ENCODE measurements at regions not wholly inside any gene's neighbourhood (a gene's known extent, or its start where the extent isn't known, plus 50 kb on each side); places are given as distances from the start of the nearest gene placed in this dataset.

DNA sequence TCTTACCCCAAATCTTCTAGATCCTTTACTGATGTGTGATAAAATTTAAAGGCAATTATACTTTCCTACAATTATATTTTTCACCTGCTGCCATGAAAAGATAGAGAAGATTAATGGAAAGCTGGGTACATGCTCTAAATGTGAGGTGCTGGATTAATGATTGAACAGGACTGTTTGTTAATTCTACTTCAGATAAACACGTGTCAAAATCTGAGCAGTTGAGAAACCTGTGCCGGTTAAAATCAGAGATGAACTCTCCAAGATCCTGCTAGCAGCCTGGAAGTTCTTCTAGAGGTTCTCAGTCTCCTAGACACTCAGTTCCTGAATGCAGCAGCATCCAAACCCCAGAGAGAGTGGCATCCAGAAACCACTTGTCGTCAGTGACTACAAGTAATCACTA, 69.2 kb downstream of the INHBA start:
- DNase-seq (ENCODE audit: low spot score) = no peak

DNA sequence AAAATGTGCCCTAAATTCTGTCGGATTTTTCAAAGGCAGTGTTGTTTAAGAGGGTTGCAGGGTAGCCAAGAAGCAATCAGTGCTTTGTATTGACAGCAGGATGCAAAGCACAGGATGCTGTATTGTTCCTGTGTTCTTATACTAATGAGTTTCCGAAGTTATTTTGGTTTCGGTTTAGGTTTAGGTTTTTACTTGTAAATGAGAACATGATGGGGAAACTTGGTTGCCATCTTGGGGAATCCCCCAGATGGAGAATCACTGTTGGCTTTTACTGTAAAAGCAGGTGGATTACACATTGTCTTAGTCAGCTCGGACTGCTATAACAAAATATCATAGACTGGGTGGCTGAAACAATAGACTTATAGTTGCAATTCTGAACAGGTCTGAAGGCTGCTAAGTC, 72.1 kb downstream of the INHBA start:
- DNase-seq (ENCODE audit: low spot score) = peak; percentile 2

DNA sequence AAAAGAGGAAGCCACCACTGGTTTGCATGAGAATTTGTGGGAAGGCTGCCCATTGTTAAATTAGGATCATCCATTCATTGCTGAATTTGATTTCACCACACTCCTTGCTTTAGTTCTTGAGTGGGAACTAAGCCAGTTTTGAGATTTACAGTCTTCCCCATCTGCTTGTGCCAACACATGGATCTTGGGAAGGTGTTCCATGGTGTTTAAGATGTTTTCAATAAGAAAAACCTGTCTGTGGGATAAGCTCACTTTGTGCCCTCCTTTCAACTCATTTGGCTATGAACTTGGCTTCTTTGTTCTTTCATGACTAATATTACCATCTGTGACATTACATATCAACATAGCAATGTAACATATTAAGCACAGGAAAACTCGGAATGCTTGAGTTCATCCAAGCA, 73.2 kb downstream of the INHBA start:
- DNase-seq (ENCODE audit: low spot score) = no peak

DNA sequence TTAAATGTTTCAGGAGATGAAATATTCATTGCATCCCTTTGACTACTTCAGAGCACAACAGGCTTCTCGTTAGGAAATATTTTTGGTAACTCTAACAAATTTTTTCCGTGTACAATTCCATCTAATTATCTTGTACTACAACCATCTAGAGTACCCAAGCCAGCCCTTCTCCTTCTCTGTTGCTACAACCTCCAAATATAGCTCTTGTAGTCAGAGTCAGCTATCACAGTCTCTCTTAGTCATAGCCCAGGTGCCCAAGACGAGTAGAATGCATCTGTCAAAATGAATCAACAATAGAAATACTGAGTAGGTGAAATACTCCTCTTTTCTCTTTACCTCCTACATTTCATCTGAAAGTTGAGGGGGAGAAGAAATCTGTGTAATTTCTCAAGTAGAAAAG, 74.0 kb downstream of the INHBA start:
- DNase-seq (ENCODE audit: low spot score) = no peak

DNA sequence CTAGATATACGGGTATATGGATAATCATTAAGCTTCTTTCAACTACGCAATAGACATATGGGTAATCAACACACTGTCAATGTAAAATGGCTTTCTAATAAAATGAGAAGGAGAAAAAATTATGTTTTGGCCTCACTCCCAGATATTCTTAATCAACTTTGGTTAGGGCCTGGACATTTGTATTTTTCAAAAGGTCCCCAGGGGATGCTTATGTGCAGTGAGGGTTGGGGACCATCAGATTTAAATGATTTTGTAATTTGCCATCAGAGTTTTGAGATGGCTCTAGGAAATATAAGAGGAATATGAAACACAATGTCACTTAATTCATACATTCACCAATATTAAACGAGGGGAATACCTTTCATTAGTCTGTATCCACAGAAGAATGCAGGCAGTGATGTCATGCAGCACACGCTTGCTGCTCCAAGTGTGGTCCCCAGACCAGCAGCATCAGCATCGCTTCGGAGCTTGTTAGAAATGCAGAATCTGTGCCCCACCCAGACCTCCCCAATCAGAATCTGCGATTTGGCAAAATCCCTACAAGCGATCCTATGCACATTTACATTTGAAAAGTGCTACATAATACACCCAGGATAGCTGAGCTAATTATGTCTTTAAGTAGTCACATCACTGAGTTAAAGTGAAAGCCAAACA, 75.1 kb downstream of the INHBA start:
- no peak for DNase-seq (ENCODE audit: low spot score)

DNA sequence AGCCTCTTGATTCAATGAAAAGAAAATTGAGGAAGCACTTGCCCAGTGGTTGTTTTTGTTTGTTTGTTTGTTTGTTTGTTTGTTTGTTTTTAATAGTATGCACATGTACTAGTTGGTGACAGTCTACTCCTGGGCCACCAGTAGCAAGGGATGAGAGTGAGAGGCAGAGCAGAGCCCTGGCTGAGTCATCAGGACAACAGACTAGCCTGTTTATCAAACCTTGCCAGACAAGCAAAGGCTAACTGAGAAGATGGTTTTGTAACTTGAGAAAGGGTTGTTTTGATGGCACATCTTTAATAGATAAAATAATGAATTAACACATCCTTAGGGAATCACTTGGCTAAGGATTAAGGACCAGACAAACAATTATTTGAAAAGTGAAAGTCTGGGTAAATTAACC, 78.1 kb downstream of the INHBA start:
- DNase-seq (ENCODE audit: low spot score) = no peak

DNA sequence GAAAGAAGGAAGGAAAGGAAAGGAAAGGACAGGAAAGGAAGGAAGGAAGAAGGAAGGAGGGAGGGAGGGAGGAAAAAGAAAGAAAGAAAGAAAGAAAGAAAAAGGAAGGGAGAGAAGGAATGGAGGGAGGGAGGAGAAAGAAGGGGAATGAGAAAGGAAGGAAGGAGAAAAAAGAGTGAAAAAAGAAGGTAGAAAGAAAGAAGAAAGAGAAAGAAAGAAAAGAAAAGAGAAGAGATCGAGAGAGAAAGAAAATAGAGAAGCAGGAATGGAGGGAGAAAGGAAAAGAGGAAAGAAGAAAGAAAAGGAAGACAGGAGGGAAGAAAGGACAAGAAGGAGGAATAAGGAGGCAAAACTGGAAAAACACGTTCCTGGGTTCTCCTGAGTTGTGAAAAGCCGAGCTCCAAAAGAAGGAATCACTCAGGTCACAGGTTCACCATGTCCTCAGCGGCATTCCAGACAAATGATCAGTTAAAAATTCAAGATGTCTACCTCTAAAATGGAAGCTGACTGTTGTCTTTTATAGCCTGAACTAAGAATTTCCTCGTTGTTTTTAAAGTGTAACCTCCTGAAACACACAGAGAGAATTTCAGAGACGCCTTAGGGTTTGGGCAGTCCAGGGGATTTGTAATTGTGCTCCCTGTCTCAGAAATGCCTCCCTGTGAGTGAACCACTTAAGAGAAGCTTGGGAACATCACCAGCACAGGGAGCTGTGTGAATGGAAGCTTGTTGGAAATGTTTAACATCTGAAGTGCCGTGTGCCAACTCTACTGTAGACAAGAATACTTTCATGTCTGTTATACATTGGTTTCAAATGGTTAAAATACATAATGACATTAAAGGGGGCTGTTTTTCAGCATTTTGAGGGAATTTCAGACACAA, 80.7 kb downstream of the INHBA start:
- DNase-seq (ENCODE audit: low spot score) = no peak

DNA sequence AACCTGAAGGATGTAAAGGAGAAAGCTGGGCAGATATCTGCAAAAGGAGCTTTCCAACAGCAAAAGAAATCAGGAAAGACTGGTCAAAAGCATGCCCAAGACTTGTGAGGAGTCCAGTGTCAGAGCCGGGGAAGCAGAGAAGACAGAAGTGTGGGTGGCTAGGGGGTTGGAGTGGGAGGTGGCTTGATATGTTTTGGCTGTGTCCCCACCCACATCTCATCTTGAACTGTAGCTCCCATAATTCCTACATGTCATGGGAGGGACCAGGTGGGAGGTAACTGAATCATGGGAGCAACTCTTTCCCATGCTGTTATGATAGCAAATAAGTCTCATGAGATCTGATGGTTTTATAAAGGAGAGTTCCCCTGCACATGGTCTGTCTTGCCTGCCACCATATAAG, 84.9 kb downstream of the INHBA start:
- DNase-seq (ENCODE audit: low spot score) = no peak

DNA sequence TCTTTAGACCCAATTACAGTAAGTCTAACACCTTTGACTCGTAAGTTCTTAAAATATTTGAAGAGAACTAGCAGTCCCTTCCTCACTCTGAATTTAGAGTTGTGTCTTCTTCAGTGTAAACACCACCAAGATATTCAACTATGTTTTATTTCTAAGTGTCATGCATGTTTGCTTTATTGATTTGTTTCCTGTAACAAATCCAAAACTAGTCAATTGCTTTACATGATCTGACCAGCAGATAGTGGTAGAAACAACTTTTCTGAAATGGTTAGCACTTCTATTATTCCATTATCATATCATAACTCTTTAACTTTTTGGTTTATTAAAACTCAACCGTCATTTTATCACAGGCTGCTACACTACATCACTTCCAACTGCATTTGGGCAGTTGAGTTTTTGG, 90.1 kb downstream of the INHBA start:
- DNase-seq (ENCODE audit: low spot score) = no peak

DNA sequence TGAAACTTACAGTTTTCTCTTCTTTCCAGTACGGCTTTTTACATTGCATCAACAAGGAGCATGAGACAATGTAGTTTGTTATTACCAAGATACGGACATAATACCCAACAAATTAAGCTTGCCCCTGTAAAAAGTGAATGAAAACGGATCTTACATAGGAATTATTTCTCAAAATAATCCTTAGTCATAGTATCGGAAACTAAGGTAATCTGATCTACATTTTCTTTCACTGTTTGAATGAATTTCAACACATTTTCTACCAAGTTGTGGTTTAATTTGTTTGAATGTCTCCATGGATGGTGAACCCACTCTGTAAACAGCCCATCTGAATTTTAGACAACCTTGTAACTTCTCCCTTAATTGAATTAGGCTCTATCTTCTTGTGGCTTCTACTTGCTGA, 90.5 kb downstream of the INHBA start:
- DNase-seq (ENCODE audit: low spot score) = no peak

DNA sequence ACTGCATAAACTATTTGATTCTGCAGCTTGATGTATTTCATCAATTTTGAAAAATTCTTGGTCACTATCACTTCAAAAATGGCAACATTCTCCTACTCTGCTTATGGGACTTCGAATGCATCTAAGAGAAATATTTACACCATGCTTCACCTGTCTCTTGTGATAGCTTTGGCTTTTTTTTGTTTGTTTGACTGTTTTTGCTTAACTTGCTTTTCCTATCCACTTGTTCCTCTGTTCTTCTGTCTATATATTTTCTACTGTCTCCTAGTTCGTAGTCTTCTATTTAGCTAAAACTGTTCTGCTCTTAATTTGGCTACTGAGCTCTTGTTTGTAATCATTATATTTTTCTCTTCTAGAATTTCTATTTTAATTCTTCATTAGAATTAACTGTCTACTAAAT, 94.4 kb downstream of the INHBA start:
- no peak for DNase-seq (ENCODE audit: low spot score)

DNA sequence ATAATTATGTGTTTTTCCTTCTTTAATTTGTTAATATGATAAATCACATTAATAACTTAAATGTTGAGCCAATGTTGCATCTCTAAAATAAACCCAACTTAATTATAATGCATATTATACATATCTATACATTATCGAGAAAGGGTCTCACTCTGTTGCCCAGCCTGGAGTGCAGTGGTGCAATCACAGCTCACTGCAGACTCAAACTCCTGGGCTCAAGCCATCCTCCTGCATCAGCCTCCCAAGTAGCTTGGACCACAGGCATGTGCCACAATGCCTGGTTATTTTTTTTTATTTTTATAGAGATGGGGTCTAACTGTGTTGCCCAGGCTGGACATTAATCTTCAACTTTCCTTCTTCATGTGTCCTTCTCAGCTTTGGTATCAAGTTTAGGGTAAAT, 98.9 kb downstream of the INHBA start:
- DNase-seq (ENCODE audit: low spot score) = no peak

DNA sequence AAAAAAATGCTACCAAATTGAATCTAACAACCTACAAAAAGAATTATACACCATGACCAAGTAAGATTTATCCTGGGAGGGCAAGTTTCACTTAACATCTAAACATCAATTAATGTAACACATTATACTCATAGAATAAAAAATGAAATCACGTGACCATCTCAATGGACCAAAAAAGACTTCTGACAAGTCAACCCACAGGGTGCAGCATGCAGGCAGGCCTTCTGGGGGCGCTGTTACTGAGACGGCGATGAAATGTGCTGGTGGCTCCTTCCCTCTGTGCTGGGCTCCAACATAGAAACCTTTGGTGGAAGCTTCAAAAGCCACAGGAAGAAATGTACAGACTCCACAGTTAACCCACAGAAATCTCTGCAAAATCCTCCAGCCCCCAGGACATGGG, 103.1 kb downstream of the INHBA start:
- DNase-seq (ENCODE audit: low spot score) = no peak

DNA sequence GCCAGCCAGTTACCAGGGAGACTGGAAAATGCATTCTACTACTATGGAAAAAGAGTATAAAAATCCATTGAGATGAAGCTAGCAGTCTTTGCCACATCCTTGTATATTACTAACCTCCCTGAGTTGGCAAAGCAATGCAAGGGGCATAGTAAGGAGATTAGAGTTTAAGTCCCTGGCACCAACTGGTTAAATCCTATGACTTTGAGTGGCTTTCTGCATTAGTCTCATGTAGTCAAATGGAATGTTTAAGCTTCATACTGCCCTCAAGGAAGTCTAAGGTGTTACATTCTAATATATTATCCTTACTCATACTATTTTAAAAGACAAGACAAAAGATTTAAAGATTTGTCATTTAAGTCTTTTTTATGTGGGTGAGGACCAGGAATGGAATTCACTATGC, 110.1 kb downstream of the INHBA start:
- no peak for DNase-seq (ENCODE audit: low spot score)

DNA sequence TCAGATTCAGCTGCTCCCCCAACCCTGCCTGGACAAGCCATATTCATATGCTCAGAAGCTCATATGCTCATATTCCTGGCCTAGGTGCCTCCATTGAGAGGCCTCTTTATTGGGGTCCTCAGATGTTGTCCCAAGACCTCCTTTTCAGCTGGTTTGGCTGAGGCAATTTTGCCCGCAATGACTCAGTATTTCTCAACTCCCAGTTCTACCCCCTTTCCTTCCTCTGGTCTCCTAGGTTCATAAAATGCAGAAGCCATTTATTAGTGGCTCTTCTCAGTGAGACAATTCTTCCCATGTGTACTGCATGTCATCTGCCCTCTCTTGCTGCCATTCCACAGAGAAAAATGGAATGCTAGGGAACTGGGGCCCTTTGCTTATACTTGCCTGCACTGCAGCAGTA, 110.7 kb downstream of the INHBA start:
- no peak for DNase-seq (ENCODE audit: low spot score)

DNA sequence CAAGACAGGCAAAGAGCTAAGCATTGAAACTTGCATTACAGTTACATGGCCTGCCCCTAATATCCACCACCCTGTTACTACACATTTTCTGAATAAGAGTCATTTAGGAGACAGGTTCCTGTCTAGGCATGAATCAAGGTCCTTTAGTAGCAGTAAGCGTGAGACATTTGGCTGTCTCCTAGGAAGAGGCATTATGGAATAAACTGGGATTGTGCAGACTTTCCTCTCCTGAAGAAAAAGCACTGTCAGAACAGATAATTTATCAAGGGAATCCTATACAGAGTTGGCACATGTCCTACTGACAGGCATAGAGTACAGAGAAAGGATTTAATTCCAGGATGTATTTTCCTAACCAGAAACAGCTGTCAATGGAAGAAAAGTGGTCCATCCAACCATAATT, 111.9 kb downstream of the INHBA start:
- no peak for DNase-seq (ENCODE audit: low spot score)

DNA sequence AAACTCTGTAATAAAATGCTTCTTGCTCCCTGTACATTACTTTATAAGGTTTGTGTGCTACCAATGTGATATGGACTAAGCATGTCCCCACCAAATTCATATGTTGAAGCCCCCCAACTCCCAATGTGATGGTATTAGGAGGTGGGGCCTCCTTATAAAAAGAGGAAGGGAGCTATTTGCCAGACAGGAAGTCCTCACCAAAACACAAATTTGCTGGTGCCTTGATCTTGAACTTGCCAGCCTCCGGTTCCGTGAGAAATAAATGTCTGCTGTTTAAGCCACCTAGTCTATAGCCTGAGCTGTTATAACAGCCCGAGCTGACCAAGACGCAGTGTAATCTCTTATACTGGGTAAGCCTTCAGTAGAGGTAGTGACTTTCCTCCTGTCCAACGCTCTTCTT, 114.5 kb downstream of the INHBA start:
- no peak for DNase-seq (ENCODE audit: low spot score)

DNA sequence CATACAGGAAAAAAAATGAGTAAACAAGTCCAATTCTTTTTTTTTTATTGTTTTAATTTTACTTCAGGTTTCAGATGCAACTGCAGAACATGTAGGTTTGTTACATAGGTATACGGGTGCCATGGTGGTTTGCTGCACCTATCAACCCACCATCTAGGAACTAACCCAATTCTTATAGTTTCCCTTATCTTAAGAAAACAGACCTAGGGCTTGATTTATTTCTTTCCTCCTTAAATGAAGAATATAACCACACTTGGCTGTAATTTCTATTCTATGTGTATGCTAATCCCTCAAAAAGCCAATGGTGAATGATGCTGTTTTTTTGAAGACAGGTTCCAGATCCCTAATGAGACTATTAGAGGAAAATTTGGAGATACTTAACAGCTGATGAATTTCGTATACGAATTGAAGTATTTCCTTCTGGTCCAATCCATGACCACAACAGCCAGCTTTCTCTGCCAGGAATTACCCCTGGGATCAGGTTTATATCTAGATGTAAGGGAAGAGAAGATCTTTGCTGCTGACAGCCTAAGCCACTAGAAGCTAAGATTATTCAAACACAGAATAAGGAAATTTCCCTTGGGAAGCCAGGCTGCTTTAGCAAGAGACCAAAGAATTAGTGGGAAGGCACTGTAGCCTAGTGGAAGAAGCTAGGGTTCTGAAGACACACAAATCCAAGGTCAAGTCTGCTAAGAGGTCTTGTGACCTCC, 115.8 kb downstream of the INHBA start:
- DNase-seq (ENCODE audit: low spot score) = no peak

DNA sequence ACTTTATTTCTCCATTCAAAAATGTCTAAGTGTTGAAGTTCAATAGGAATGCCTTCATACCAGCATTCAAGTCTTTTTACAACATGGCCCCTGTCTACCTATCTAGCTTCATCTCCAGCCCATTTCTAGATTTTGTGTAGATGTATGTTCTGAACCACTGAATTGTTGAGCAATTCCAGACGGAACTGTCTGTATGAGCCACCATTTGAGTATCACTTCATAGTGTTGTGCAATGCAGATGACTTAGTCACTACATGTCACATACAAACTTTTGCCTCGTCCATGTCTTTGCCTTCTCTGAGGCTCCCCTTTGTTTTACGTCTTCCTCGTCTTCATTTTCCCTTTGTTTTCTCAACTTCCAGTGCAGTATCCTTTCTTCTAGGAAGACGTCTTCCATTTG, 118.1 kb downstream of the INHBA start:
- no peak for DNase-seq (ENCODE audit: low spot score)

DNA sequence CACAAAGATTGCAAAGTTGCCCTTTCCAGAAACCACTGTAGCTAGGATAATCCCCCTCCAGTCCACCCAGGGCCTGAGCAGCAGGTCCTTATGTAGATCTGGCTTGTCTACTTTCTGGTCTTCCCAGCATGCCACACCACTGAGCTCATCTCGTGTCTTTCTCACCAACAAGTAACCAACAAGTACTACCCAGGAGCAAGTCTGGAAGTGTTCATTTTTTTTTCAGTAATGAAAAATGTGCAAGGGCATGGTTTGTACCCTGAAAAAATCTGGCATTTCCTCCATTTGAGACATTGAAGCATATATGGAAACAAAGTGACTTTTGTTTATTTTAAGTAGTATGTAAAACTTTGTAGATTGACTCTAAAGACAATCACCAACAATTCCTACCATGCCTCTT, 120.8 kb downstream of the INHBA start:
- DNase-seq (ENCODE audit: low spot score) = no peak

DNA sequence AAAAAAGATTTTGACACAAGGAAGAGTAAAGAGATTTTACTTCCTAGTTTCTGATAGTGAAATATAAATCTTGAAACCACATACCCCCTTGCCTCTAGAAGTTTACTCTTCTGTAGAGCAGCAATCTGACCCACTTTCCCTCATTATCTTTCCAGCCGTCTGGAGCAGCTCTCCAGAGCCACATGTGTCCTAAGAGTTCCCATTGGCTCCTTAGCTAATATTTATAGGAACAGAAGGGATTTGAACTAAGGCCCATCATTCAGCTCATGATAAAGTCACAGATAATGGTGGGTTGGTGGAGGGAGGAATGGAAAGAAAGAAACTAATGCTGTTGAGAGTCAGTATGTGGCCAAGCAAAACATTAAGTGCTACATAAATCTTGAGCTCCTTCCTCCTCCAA, 121.8 kb downstream of the INHBA start:
- DNase-seq (ENCODE audit: low spot score) = no peak

DNA sequence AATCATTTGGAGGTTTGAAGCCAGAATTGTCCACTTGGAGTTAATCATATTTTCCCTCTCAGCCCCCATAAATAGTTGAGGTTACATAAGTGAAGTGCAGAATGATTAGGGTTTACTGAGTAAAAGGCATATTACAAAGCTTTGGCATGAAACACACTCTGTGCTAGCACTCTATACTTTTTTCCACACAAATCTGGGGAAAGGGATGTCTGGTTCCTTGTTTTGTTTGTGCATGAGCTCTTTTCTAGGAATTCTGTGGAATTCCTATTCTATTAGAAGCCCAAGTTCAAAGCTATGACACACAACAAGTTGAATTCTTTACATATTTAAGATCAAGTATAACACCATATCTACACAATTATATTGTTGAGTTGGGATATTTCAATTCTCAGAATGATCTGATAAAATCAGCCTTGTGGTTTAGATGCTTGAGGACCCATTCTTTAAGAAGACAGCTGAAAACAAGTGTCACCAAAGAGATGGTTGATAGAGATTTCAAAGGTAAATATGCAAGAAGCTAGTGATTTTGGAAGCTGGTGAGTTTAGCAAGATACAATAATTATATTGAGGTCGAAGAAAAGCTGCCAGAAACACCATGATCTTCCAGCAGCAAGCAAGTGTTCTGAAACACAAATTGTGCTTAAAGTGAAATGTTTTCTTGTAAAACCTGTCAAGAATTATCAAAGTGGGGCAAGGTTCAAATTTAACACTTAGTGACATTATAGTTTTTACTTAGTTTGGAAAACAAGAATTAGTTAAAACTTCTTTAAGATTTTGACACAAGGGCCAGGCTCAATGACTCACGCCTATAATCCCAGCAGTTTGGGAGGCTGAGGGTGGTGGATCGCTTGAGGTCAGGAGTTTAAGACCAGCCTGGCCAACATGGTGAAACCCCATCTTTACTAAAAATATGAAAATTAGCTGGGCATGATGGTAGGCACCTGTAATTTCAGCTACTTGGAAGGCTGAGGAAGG, 122.6 kb downstream of the INHBA start:
- no peak for DNase-seq (ENCODE audit: low spot score)

All from CD4-positive, alpha-beta T cell treated with Interleukin-15 for 4 hours (primary cell).